MCF 10A (cell line): ENCODE measurements at regions not wholly inside any gene's neighbourhood (a gene's known extent, or its start where the extent isn't known, plus 50 kb on each side); places are given as distances from the start of the nearest gene placed in this dataset.

ENCODE experiments used
- BruUV-seq: library from RNA; stranded (reverse); fragments of 400-500 nt; replicated peaks from 2 replicates; lab custom pipeline; 2021; lab: Mats Ljungman, UMichigan
- CTCF ChIA-PET: fragments of 300-600 bp; sonication (Branson Sonifier 250); formaldehyde crosslinking; extraction: SDS; loops from one replicate; lab custom pipeline; 2021; ENCODE audit warnings: antibody characterized with exemption, inconsistent platforms; lab: Yijun Ruan, JAX
- POLR2A ChIA-PET: fragments of 300-600, 350-650 bp; sonication (Branson Sonifier 250); formaldehyde crosslinking; extraction: SDS; loops from one replicate; lab custom pipeline; 2020; ENCODE audit warnings: antibody characterized with exemption, inconsistent platforms; lab: Yijun Ruan, JAX
- DNase-seq: peaks from one replicate; pipeline ENCODE4 v3.0.0-alpha.2; 2018; ENCODE audit not compliant: unreplicated experiment
- H3K27ac Mint-ChIP-seq: one replicate; pipeline ENCODE4 v1.8.0; 2022; ENCODE audit warnings: mild to moderate bottlenecking, low read depth, mixed read lengths; ENCODE audit not compliant: unreplicated experiment
- H3K27me3 Mint-ChIP-seq: one replicate; pipeline ENCODE4 v1.8.0; 2022; ENCODE audit warnings: mixed read lengths; ENCODE audit not compliant: insufficient read depth, unreplicated experiment
- H3K36me3 Mint-ChIP-seq: one replicate; pipeline ENCODE4 v1.8.0; 2022; ENCODE audit warnings: mild to moderate bottlenecking, moderate library complexity, mixed read lengths; ENCODE audit not compliant: insufficient read depth, unreplicated experiment
- H3K4me1 Mint-ChIP-seq: one replicate; pipeline ENCODE4 v1.8.0; 2022; ENCODE audit warnings: mixed read lengths; ENCODE audit not compliant: insufficient read depth, unreplicated experiment
- H3K4me3 Mint-ChIP-seq: one replicate; pipeline ENCODE4 v1.8.0; 2022; ENCODE audit warnings: mild to moderate bottlenecking, moderate library complexity, mixed read lengths; ENCODE audit not compliant: unreplicated experiment
- H3K9me3 Mint-ChIP-seq: one replicate; pipeline ENCODE4 v1.8.0; 2022; ENCODE audit warnings: mixed read lengths; ENCODE audit not compliant: unreplicated experiment
- CTCF ChIP-seq: fragments of 200-600 bp; IDR thresholded peaks from one replicate; pipeline ENCODE4 v1.8.0; 2022; ENCODE audit warnings: antibody characterized with exemption, mild to moderate bottlenecking; ENCODE audit not compliant: unreplicated experiment
- intact Hi-C: fragments of 100-400 bp; cut with micrococcal nuclease; formaldehyde crosslinking; loops from 2 replicates; pipeline ENCODE4 v1.14.1; 2022

GRCh38 chr3:26100176-26100575, 310.3 kb downstream of the OXSM start:
- Mint-ChIP-seq H3K9me3 (peaks cover 19% of the 10 kb centered on the region), H3K27ac (no peak overlapping the region), H3K4me3 (no peak overlapping the region), H3K27me3 (no peaks in the 10 kb centered on the region), H3K4me1 (peaks cover 10% of the 10 kb centered on the region), H3K36me3 (no peaks in the 10 kb centered on the region)
- DNase-seq = no peak
- ChIA-PET POLR2A (no interaction called here), CTCF (interaction anchor here (0.6 to 1.3 kb wide), 2 partner anchors 17 to 190 kb away, joined by 4 read pairs; no protein-coding TSS in a partner anchor)
- no TSS peak for BruUV-seq
- TF ChIP-seq CTCF = no peak
- intact Hi-C loops = no loop called here

GRCh38 chr3:26102376-26102775, 312.5 kb downstream of the OXSM start:
- Mint-ChIP-seq H3K36me3 (no peaks in the 10 kb centered on the region), H3K4me1 (peaks cover 24% of the 10 kb centered on the region), H3K9me3 (peaks cover 15% of the 10 kb centered on the region), H3K4me3 (no peak overlapping the region), H3K27ac (no peak overlapping the region), H3K27me3 (no peaks in the 10 kb centered on the region)
- no peak for TF ChIP-seq CTCF
- ChIA-PET CTCF (interaction anchor here (1.3 to 1.9 kb wide), 2 partner anchors 16 to 611 kb away, joined by 5 to 8 read pairs; no protein-coding TSS in a partner anchor), POLR2A (no interaction called here)
- DNase-seq = no peak
- no TSS peak for BruUV-seq
- intact Hi-C loops = no loop called here

GRCh38 chr3:26104851-26105251, 315.0 kb downstream of the OXSM start:
- no peak overlapping the region for H3K4me3 Mint-ChIP-seq
- H3K9me3 Mint-ChIP-seq = peaks cover 7% of the 10 kb centered on the region
- peaks cover 24% of the 10 kb centered on the region for H3K4me1 Mint-ChIP-seq
- BruUV-seq = no TSS peak
- no peaks in the 10 kb centered on the region for H3K36me3 Mint-ChIP-seq
- no peak for DNase-seq
- no peak overlapping the region for H3K27ac Mint-ChIP-seq
- no peaks in the 10 kb centered on the region for H3K27me3 Mint-ChIP-seq
- POLR2A ChIA-PET = no interaction called here
- intact Hi-C loops = no loop called here
- CTCF ChIA-PET = interaction anchor here (0.7 kb wide), 1 partner anchor 611 kb away, joined by 3 read pairs; no protein-coding TSS in a partner anchor
- TF ChIP-seq CTCF = no peak

- intact Hi-C loops = no loop called here
- no peaks in the 10 kb centered on the region for H3K27me3 Mint-ChIP-seq
- no TSS peak for BruUV-seq
- no peak overlapping the region for H3K4me3 Mint-ChIP-seq
- ChIA-PET CTCF (interaction anchor here (0.7 kb wide), 1 partner anchor 611 kb away, joined by 3 read pairs; no protein-coding TSS in a partner anchor), POLR2A (no interaction called here)
- peaks cover 24% of the 10 kb centered on the region for H3K4me1 Mint-ChIP-seq
- DNase-seq = no peak
- peaks cover 7% of the 10 kb centered on the region for H3K9me3 Mint-ChIP-seq
- TF ChIP-seq CTCF = no peak
- H3K36me3 Mint-ChIP-seq = no peaks in the 10 kb centered on the region
- H3K27ac Mint-ChIP-seq = no peak overlapping the region
Measured at GRCh38 chr3:26105261-26105660, 315.4 kb downstream of the OXSM start.
